Posterior vena cava (tissue), 2 donors: ENCODE measurements at regions not wholly inside any gene's neighbourhood (a gene's known extent, or its start where the extent isn't known, plus 50 kb on each side); places are given as distances from the start of the nearest gene placed in this dataset.

Source experiments
- DNase-seq: peaks from one replicate; pipeline ENCODE4 v3.0.0-alpha.2; 2020; ENCODE audit warnings: low spot score
- intact Hi-C, 2 donors: fragments of 100-400 bp; cut with DNase I; formaldehyde crosslinking; loops; one replicate each; pipeline versions ENCODE4 v1.14.1 to v1.14.2; 2022 to 2023
- donor health status: DM: yes; HTN: yes; CAD: no.
- donor health status: DM: yes; HTN: yes; CAD: no.

- no peak for DNase-seq
- intact Hi-C loops = no loop called here
Observed at GRCh38 chr1:91160363-91161075, 138.7 kb upstream of the ZNF644 start.

- intact Hi-C loops = no loop called here
- no peak for DNase-seq
Observed at GRCh38 chr1:91153341-91153740, 131.5 kb upstream of the ZNF644 start.

- intact Hi-C loops = no loop called here
- no peak for DNase-seq
Observed at GRCh38 chr1:91152331-91152730, 130.5 kb upstream of the ZNF644 start.

- no peak for DNase-seq
- intact Hi-C loops = no loop called here
Observed at GRCh38 chr1:91151702-91152101, 129.9 kb upstream of the ZNF644 start.

- intact Hi-C loops = no loop called here
- no peak for DNase-seq
Observed at GRCh38 chr1:91148641-91149069, 126.8 kb upstream of the ZNF644 start.

GRCh38 chr1:91141858-91142257 is 120.0 kb upstream of the ZNF644 start:
- DNase-seq = no peak
- intact Hi-C loops = no loop called here

DNA sequence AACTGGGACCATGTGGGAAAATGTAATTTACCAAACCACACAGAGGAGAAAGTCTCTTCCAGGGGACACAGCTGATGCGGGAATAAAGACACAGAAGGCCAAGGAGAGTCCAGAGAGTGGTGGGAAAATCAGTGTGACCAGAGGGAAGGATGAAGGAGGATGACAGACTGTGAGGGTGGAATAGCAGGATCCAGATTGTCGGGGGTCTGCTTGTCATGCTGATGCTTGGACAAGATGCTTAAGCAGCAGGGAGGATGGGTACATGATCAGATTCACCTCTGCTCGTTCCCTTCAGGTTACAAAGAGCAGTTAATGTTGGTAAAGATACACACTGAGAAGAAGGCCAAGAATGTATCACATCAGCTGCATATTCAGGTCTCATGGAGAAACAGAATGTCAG is 117.1 kb upstream of the ZNF644 start:
- no peak for DNase-seq
- intact Hi-C loops = no loop called here

DNA sequence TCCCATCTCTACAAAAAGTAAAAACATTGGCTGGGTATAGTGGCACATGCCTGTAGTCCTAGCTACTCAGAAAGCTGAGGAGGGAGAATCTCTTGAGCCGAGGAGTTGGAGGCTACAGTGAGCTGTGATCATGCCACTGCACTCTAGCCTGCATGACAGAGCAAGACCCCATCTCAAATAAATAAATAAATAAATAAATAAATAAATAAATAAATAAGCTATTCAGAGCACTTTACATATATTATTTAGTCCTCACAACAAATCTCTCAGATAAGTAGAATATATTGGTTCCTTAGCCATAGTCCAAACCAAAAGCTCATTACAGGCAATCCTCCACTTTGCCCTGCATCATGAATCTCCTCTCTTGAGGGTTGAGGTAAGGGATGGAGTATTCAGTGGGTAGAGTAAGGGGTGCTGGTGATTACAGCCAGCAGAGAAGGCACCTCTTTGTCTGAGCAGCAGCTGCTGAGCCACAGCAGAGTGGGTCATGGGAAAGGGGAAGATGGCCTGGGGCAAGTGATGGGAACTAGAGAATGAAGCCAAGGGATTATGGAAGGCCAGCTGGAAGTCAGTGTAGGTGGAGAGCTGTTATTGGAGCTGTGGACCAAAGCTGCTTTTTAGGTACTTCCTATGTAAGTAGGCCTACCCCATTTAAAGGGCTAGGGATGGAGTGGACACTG is 115.5 kb upstream of the ZNF644 start:
- intact Hi-C loops = no loop called here
- DNase-seq = no peak

DNA sequence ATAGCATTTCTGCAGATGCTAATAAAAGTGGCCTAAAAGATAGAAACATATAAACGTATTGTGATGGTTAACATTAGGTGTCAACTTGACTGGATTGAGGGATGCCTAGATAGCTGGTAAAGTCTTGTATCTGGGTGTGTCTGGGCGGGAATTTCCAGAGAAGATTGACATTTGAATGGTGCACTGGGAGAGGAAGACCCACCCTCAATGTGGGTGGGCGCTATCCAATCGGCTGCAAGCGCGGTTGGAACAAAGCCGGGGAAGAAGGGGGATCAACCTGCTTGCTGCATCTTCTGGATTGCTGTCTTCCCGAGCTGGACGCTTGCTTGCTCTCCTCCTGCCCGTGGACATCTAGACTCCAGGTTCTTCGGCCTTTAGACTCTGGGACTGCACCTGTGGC is 114.0 kb upstream of the ZNF644 start:
- no peak for DNase-seq
- intact Hi-C loops = no loop called here

DNA sequence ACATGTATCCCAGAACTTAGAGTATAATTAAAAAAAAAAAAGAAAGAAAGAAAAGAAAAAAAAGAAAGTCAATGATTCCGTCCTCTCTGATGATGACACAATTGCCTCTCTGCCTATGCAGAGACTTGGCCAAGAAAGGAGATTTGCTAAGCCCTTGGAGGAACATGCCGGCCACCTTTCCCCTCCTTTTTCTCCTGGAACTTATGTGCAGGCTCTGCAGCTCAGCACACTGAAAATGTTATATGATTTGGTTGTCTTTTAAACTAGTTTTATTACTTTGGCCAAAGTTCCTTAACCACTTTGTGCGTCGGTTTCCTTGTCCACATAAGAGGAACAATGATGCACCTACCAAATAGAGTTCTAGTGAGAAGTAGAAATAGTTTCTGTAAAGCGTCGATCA is 111.4 kb upstream of the ZNF644 start:
- intact Hi-C loops = loop anchor here in 1 of 2 donors (2.0 kb wide), 1 partner anchor 68 kb away; no protein-coding TSS in a partner anchor
- no peak for DNase-seq

GRCh38 chr1:91130256-91130985 is 108.6 kb upstream of the ZNF644 start:
- no peak for DNase-seq
- intact Hi-C loops = no loop called here

DNA sequence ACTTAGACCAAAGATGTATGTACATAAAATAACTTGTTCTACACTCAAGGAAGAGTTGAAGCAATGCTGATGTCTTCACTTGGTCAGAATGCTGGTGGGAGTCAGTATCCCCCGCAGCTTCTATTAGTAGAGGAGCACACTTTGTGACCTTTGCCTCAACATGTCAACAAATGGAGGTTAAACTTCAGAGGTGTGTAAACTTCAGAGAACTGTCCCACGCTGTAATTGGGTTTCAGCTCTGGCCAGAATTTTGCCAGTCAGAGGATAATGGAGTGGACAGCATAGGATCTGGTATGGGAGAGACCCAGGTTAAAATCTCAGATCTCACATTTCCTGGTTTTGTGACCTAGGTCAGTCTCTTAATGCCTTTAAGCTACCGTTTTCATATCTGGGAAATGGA is 107.6 kb upstream of the ZNF644 start:
- intact Hi-C loops = no loop called here
- DNase-seq = no peak

- intact Hi-C loops = no loop called here
- DNase-seq = no peak
Observed at GRCh38 chr1:91129017-91129416, 107.2 kb upstream of the ZNF644 start.

GRCh38 chr1:91124989-91125417 is 103.2 kb upstream of the ZNF644 start:
- intact Hi-C loops = no loop called here
- DNase-seq = no peak

DNA sequence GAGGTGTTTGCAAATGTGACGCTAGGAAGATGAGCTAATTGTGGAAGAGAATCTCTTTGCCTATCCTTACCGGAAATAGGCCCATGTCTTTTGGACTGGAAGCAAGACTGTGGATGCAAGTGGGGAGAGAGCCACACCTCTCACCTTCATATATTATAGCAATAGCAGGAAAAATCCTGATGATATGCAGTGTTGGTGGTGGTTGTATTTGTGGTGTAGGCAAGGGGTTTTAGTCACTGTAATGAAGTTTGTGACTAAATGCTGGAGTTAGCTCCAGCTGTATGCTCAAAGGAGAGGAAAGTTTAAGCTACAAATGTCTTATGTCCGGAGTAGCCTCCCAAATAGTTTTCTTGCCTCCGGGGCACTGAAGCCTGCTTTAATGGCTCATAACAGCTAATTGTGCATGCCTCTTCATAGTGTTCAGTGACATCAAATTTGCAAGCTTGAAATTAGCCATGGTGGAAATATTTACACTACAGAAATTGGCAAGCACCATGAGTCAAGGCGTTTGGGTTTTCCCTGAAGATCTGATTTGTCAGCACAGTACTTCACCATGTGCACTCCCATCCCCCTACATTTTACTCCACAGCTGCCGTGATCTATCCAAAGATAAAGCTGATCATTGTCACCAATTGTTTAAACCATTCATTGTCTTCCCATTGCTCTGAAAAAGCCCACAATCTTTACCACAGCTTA is 102.6 kb upstream of the ZNF644 start:
- intact Hi-C loops = no loop called here
- DNase-seq = no peak

DNA sequence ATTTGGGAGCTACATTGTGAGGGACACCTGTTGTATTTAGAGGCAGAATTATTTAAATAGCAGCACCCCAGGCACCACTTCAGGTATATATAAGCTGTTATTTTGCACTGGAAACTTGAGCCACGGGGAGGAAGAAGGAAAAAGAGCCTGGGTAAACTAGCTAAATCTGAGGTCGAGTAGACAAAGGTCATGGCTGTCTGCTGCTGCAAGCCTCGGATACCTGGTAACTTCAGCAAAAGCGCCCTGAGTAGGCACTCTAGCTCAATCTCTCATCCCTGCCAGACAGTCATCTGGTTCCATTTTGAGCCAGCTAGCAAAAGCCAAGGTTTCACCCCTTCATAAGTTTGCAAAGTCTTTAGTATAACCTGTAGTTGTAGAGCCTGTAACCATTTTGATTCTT is 101.9 kb upstream of the ZNF644 start:
- DNase-seq = no peak
- intact Hi-C loops = no loop called here

DNA sequence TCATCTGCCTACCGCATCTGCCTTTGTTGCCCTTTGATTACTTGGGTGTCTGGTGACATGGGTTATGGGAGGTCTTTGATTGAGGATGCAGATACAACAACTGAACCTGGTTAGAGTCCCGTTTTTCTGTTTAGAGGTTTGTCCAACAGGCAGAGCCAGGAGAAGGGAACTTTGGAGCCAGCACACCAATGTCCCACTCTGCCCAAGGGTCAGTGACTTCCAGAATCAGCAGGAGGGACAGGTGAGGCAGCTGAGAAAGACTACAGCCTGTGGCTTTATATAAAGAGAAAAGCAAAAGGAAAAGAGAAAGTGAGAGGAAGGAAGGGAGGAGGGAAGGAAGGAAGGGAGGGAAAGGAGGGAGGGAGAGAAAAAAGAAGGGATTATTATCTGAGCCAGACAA is 101.5 kb upstream of the ZNF644 start:
- DNase-seq = no peak
- intact Hi-C loops = no loop called here

DNA sequence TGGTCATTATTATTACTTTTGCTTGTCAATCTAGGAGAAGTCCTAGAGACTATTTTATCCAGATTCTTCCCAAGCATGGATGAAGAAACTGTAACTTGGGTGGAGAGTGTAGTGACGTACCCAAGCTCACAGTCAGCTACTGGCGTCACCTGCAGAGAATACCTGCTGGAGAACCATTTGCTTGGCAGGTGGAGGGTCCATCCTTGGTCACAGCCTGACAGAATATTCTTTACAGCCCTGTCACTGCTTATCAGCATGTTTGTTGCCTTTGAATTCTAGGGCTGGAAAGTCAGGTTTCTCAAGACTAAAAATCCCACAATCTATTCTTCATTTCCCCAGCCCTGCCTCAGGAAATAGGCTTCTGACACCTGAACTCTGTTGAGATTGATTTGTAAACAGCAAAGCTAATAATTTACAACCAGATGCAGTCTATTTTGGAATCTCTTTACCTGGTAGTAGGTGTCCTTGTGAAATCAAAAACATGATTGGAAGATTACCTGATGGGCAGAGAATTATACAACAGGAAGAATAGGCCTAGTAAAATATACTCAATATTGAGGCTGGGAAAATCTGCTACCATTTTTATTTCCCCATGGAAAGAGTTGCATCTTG is 100.4 kb upstream of the ZNF644 start:
- intact Hi-C loops = no loop called here
- no peak for DNase-seq

DNA sequence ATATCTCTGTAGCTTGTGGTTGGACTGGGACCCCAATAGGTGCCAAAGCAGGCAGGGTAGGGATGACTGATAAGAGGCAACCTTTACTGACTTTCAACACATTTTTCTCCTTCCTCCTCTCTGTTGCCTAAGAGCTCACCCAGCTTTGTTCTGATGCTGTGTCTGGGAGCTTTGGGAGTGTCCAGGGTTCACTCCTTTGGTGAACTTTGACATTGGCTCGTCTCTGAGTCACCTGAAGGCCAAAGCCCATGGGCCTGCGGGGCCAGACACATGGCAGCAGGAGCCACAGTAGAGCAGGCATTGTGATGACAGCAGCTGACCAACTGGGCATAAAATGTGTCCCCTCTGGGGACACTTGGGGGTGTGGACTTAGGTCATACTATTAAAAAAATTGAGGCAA is 99.5 kb upstream of the ZNF644 start:
- DNase-seq = no peak
- intact Hi-C loops = no loop called here

- intact Hi-C loops = no loop called here
- no peak for DNase-seq
Observed at GRCh38 chr1:91120936-91121335, 99.1 kb upstream of the ZNF644 start.
